Left colon (tissue), 2 donors: ENCODE measurements at regions not wholly inside any gene's neighbourhood (a gene's known extent, or its start where the extent isn't known, plus 50 kb on each side); places are given as distances from the start of the nearest gene placed in this dataset.

Experiments used
- ATAC-seq: fragments of 200-7000 bp; cut with Tn5 transposase; one replicate; pipeline ENCODE4 v1.9.1; 2020; ENCODE audit warnings: mild to moderate bottlenecking, moderate library complexity
- DNase-seq, 2 donors: peaks; one replicate each; pipeline ENCODE4 v3.0.0-alpha.2; 2020
- intact Hi-C, 2 donors: fragments of 100-400 bp; cut with DNase I in 1 of 2; cut with micrococcal nuclease in 1 of 2; formaldehyde crosslinking; loops; one replicate each; pipeline versions ENCODE4 v1.11.2 to v1.14.0; 2022; cut with DNase I, micrococcal nuclease
- donor health status: DM: no; HTN: no; CAD: no.
- donor health status: DM: yes; HTN: yes; CAD: no.

- DNase-seq, result no peak
- intact Hi-C loops, result no loop called here
- ATAC-seq, result no peak
These were observed 321.5 kb downstream of the NFIB start for GRCh38 chr9:13992138-13993088.

- intact Hi-C loops, result no loop called here
- peak; percentile 45 for ATAC-seq
- no peak for DNase-seq
These were observed 322.5 kb downstream of the NFIB start for GRCh38 chr9:13991395-13991794.

GRCh38 chr9:13990994-13991393 is 322.9 kb downstream of the NFIB start:
- ATAC-seq, result no peak
- intact Hi-C loops, result no loop called here
- no peak for DNase-seq

- no peak for ATAC-seq
- DNase-seq, result no peak
- intact Hi-C loops, result no loop called here
These were observed 323.6 kb downstream of the NFIB start for GRCh38 chr9:13990331-13990730.

GRCh38 chr9:13988944-13989343 is 325.0 kb downstream of the NFIB start:
- ATAC-seq, result peak; percentile 43
- intact Hi-C loops, result no loop called here

GRCh38 chr9:13983607-13984006 is 330.3 kb downstream of the NFIB start:
- no peak for DNase-seq
- intact Hi-C loops, result no loop called here
- no peak for ATAC-seq

More at GRCh38 chr9:13988944-13989343, 325.0 kb downstream of the NFIB start:
- DNase-seq, result no peak

GRCh38 chr9:13979941-13980318 is 334.0 kb downstream of the NFIB start:
- DNase-seq (no peak), ATAC-seq (no peak)
- intact Hi-C loops, result loop anchor here in 1 of 2 donors (10.0 kb wide), 1 partner anchor 65 kb away; no protein-coding TSS in a partner anchor

GRCh38 chr9:13975611-13976290 is 338.2 kb downstream of the NFIB start:
- no peak for DNase-seq
- intact Hi-C loops, result loop anchor here in 1 of 2 donors (10.0 kb wide), 1 partner anchor 61 kb away; no protein-coding TSS in a partner anchor
- ATAC-seq, result no peak

GRCh38 chr9:13974891-13975290 is 339.1 kb downstream of the NFIB start:
- intact Hi-C loops, result loop anchor here in 1 of 2 donors (10.0 kb wide), 1 partner anchor 60 kb away; no protein-coding TSS in a partner anchor
- DNase-seq, result no peak
- no peak for ATAC-seq

- intact Hi-C loops, result loop anchor here in 1 of 2 donors (10.0 kb wide), 1 partner anchor 57 kb away; no protein-coding TSS in a partner anchor
- DNase-seq (no peak), ATAC-seq (no peak)
These were observed 341.8 kb downstream of the NFIB start for GRCh38 chr9:13971966-13972655.

GRCh38 chr9:13971415-13971814 is 342.5 kb downstream of the NFIB start:
- intact Hi-C loops, result loop anchor here in 1 of 2 donors (10.0 kb wide), 1 partner anchor 57 kb away; no protein-coding TSS in a partner anchor
- ATAC-seq, result no peak

GRCh38 chr9:13970426-13970825 is 343.5 kb downstream of the NFIB start:
- intact Hi-C loops, result loop anchor here in 1 of 2 donors (10.0 kb wide), 1 partner anchor 56 kb away; no protein-coding TSS in a partner anchor
- ATAC-seq, result no peak

More at GRCh38 chr9:13971415-13971814, 342.5 kb downstream of the NFIB start:
- no peak for DNase-seq

GRCh38 chr9:13970018-13970417 is 343.9 kb downstream of the NFIB start:
- intact Hi-C loops, result loop anchor here in 1 of 2 donors (10.0 kb wide), 1 partner anchor 55 kb away; no protein-coding TSS in a partner anchor
- no peak for ATAC-seq
- no peak for DNase-seq

More at GRCh38 chr9:13970426-13970825, 343.5 kb downstream of the NFIB start:
- no peak for DNase-seq

GRCh38 chr9:13967438-13967837 is 346.5 kb downstream of the NFIB start:
- ATAC-seq, result no peak

GRCh38 chr9:13967011-13967410 is 346.9 kb downstream of the NFIB start:
- DNase-seq (no peak), ATAC-seq (no peak)
- intact Hi-C loops, result no loop called here

More at GRCh38 chr9:13967438-13967837, 346.5 kb downstream of the NFIB start:
- DNase-seq, result no peak
- intact Hi-C loops, result no loop called here

GRCh38 chr9:13963005-13963653 is 350.8 kb downstream of the NFIB start:
- no peak for DNase-seq
- ATAC-seq, result no peak
- intact Hi-C loops, result no loop called here

GRCh38 chr9:13962006-13962405 is 351.9 kb downstream of the NFIB start:
- DNase-seq, result no peak
- ATAC-seq, result no peak
- intact Hi-C loops, result no loop called here

GRCh38 chr9:13960011-13960765 is 353.8 kb downstream of the NFIB start:
- ATAC-seq (no peak), DNase-seq (no peak)
- intact Hi-C loops, result no loop called here
